ENCODE measurements at regions not wholly inside any gene's neighbourhood (a gene's known extent, or its start where the extent isn't known, plus 50 kb on each side); places are given as distances from the start of the nearest gene placed in this dataset.
A peak's percentile ranks its signal among the peaks of the same experiment; 100 is the strongest.

GRCh38 chrX:27924718-27925117, 56.5 kb downstream of the DCAF8L1 start:
- no peak for DNase-seq (ENCODE audit: low spot score)

- no peak for DNase-seq (ENCODE audit: low spot score)
Measured at GRCh38 chrX:27924261-27924660, 57.0 kb downstream of the DCAF8L1 start.

GRCh38 chrX:27918799-27919198, 62.5 kb downstream of the DCAF8L1 start:
- peak; percentile 30 for DNase-seq (ENCODE audit: low spot score)

GRCh38 chrX:27917713-27918500, 63.3 kb downstream of the DCAF8L1 start:
- DNase-seq (ENCODE audit: low spot score) = no peak

GRCh38 chrX:27915617-27916016, 65.6 kb downstream of the DCAF8L1 start:
- peak; percentile 32 for DNase-seq (ENCODE audit: low spot score)

GRCh38 chrX:27910412-27910811, 70.8 kb downstream of the DCAF8L1 start:
- DNase-seq (ENCODE audit: low spot score) = no peak

- no peak for DNase-seq (ENCODE audit: low spot score)
Measured at GRCh38 chrX:27903960-27904359, 77.3 kb downstream of the DCAF8L1 start.

GRCh38 chrX:27893871-27894270, 86.1 kb downstream of the MAGEB10 start:
- DNase-seq (ENCODE audit: low spot score) = no peak

GRCh38 chrX:27893211-27893610, 85.4 kb downstream of the MAGEB10 start:
- no peak for DNase-seq (ENCODE audit: low spot score)

GRCh38 chrX:27890611-27891010, 82.8 kb downstream of the MAGEB10 start:
- DNase-seq (ENCODE audit: low spot score) = peak; percentile 82

- no peak for DNase-seq (ENCODE audit: low spot score)
Measured at GRCh38 chrX:27889878-27890277, 82.1 kb downstream of the MAGEB10 start.

GRCh38 chrX:27884654-27885053, 76.9 kb downstream of the MAGEB10 start:
- no peak for DNase-seq (ENCODE audit: low spot score)

- DNase-seq (ENCODE audit: low spot score) = no peak
Measured at GRCh38 chrX:27883468-27884092, 75.8 kb downstream of the MAGEB10 start.

- no peak for DNase-seq (ENCODE audit: low spot score)
Measured at GRCh38 chrX:27882695-27883094, 74.9 kb downstream of the MAGEB10 start.

- DNase-seq (ENCODE audit: low spot score) = no peak
Measured at GRCh38 chrX:27878862-27879261, 71.1 kb downstream of the MAGEB10 start.
